Mesendoderm (in vitro differentiated cells): ENCODE measurements at regions not wholly inside any gene's neighbourhood (a gene's known extent, or its start where the extent isn't known, plus 50 kb on each side); places are given as distances from the start of the nearest gene placed in this dataset.

ENCODE experiments used
- DNase-seq: peaks from one replicate; pipeline ENCODE4 v3.0.0; 2013
- H2AK5ac ChIP-seq: 2 replicates; pipeline ENCODE4 v1.6.1; 2013; ENCODE audit warnings: low read length, inconsistent platforms
- H2BK120ac ChIP-seq: 2 replicates; pipeline ENCODE4 v1.6.1; 2013; ENCODE audit warnings: low read depth, mild to moderate bottlenecking, low read length, moderate library complexity, mixed read lengths
- H2BK15ac ChIP-seq: replicated peaks from 2 replicates; pipeline ENCODE4 v1.6.1; 2013; ENCODE audit warnings: low read depth, mild to moderate bottlenecking, moderate library complexity
- H2BK5ac ChIP-seq: 2 replicates; pipeline ENCODE4 v1.6.1; 2013; ENCODE audit warnings: low read length, inconsistent platforms
- H3K18ac ChIP-seq: 2 replicates; pipeline ENCODE4 v1.6.1; 2013; ENCODE audit warnings: mild to moderate bottlenecking, low read length, mixed read lengths
- H3K23ac ChIP-seq: one replicate; pipeline ENCODE4 v1.6.1; 2013; ENCODE audit warnings: low read length
- H3K27ac ChIP-seq: 2 replicates; pipeline ENCODE4 v1.5.1; 2013; ENCODE audit warnings: low read depth, mild to moderate bottlenecking, inconsistent platforms, low read length, moderate library complexity
- H3K27me3 ChIP-seq: 2 replicates; pipeline ENCODE4 v1.6.1; 2013; ENCODE audit warnings: low read length, control low read depth, mild to moderate bottlenecking, inconsistent platforms; ENCODE audit not compliant: insufficient read depth, poor library complexity
- H3K36me3 ChIP-seq: 2 replicates; pipeline ENCODE4 v1.6.1; 2013; ENCODE audit warnings: low read length, inconsistent platforms; ENCODE audit not compliant: control insufficient read depth, insufficient read depth
- H3K4ac ChIP-seq: one replicate; pipeline ENCODE4 v1.6.1; 2013; ENCODE audit warnings: low read depth, mild to moderate bottlenecking, low read length, moderate library complexity
- H3K4me1 ChIP-seq: 2 replicates; pipeline ENCODE4 v1.6.1; 2013; ENCODE audit warnings: low read depth, low read length, inconsistent platforms; ENCODE audit not compliant: control insufficient read depth
- H3K4me2 ChIP-seq: 2 replicates; pipeline ENCODE4 v1.6.1; 2013; ENCODE audit warnings: low read length
- H3K4me3 ChIP-seq: 2 replicates; pipeline ENCODE4 v1.5.1; 2013; ENCODE audit warnings: mild to moderate bottlenecking, low read length
- H3K56ac ChIP-seq: one replicate; pipeline ENCODE4 v1.6.1; 2013; ENCODE audit warnings: low read length
- H3K79me1 ChIP-seq: 2 replicates; pipeline ENCODE4 v1.6.1; 2013; ENCODE audit warnings: low read length, inconsistent platforms
- H3K79me2 ChIP-seq: 2 replicates; pipeline ENCODE4 v1.6.1; 2013; ENCODE audit warnings: mild to moderate bottlenecking, low read length; ENCODE audit not compliant: control insufficient read depth, insufficient read depth
- H3K9ac ChIP-seq: 2 replicates; pipeline ENCODE4 v1.6.1; 2013; ENCODE audit warnings: low read length, inconsistent platforms
- H4K5ac ChIP-seq: one replicate; pipeline ENCODE4 v1.6.1; 2013; ENCODE audit warnings: low read length
- H4K8ac ChIP-seq: one replicate; pipeline ENCODE4 v1.6.1; 2013; ENCODE audit warnings: low read depth, mild to moderate bottlenecking, control low read depth, low read length, moderate library complexity
- whole genome bisulfite sequencing: extraction: QIAGEN DNeasy Blood & Tissue Kit; methylation state at CpG from one replicate; pipeline ENCODE4 v1.1.7; 2013; ENCODE audit warnings: low lambda C conversion rate, missing lambda C conversion rate; ENCODE audit not compliant: insufficient coverage; ENCODE audit errors: extremely low coverage; 5-methylcytosine and 5-hydroxymethylcytosine counted together

DNA sequence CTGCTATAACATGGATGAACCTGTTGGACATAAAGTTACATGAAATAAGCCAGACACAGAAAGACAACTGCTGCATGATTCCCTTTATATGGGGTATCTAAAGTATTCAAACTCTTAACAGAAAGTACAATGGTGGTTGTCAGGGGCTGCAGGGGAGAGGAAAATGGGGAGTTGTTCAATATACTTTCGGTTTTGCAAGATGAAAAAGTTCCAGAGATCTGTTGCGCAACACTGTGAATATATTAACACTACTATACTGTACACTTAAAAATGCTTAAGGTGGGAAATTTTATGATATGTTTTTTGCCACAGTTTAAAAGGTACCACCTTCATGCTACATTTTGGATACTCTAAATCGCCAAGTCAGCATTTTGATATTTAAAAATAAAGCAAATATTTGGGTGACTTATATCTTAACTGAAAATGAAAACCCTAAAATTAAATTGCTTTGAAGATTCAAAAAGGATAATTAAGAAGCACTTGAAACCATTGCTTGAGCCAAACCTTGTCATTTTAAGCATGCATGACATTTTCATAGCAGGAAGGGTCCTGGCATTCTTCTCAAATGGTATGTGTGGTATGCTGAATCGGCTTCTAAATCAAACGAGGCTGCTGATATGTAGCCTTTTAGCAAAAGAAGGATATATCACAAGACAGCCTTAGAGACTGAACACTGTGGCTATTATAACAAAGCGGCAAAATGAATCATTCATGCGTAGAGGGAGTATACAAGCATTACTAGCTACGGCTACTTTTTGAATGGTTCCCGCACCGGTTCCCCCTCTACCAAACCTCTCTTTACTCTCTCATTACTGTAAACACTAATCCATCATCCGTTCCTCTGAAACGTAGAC, 607.1 kb upstream of the DIPK2B start:
- H3K79me2 ChIP-seq = peaks cover 44% of the 10 kb centered on the region
- no peak overlapping the region for H2BK15ac ChIP-seq
- H3K9ac ChIP-seq = no peak overlapping the region
- H3K56ac ChIP-seq = no peak overlapping the region
- no peaks in the 10 kb centered on the region for H3K36me3 ChIP-seq
- H3K79me1 ChIP-seq = no peaks in the 10 kb centered on the region
- H3K27me3 ChIP-seq = no peaks in the 10 kb centered on the region
- H4K5ac ChIP-seq = no peak overlapping the region
- peak; percentile 77 for DNase-seq
- no peak overlapping the region for H3K18ac ChIP-seq
- H3K4ac ChIP-seq = no peak overlapping the region
- WGBS = no CpG with 5 or more reads among the region's 12 CpGs
- H3K4me2 ChIP-seq = no peak overlapping the region
- H3K23ac ChIP-seq = no peak overlapping the region
- no peak overlapping the region for H3K27ac ChIP-seq
- H2BK120ac ChIP-seq = no peak overlapping the region
- no peak overlapping the region for H4K8ac ChIP-seq
- no peak overlapping the region for H3K4me3 ChIP-seq
- no peak overlapping the region for H2BK5ac ChIP-seq
- no peaks in the 10 kb centered on the region for H3K4me1 ChIP-seq
- no peak overlapping the region for H2AK5ac ChIP-seq

- Histone ChIP-seq H2BK120ac (no peak overlapping the region), H3K4me3 (no peak overlapping the region), H3K4ac (no peak overlapping the region), H2AK5ac (no peak overlapping the region), H2BK5ac (no peak overlapping the region), H3K9ac (no peak overlapping the region), H3K56ac (no peak overlapping the region), H2BK15ac (no peak overlapping the region), H4K5ac (no peak overlapping the region), H3K4me1 (no peaks in the 10 kb centered on the region), H3K79me1 (no peaks in the 10 kb centered on the region), H3K4me2 (no peak overlapping the region), H3K27me3 (no peaks in the 10 kb centered on the region), H3K79me2 (peaks cover 42% of the 10 kb centered on the region), H3K23ac (no peak overlapping the region), H3K36me3 (no peaks in the 10 kb centered on the region), H3K27ac (no peak overlapping the region), H4K8ac (no peak overlapping the region), H3K18ac (no peak overlapping the region)
- DNase-seq = peak; percentile 72
- no CpG with 5 or more reads among the region's 10 CpGs for WGBS
Measured at GRCh38 chrX:45806410-45807121, 605.9 kb upstream of the DIPK2B start.

GRCh38 chrX:45804276-45804675, 603.6 kb upstream of the DIPK2B start:
- Histone ChIP-seq H3K23ac (no peak overlapping the region), H2AK5ac (no peak overlapping the region), H3K79me1 (no peaks in the 10 kb centered on the region), H3K36me3 (no peaks in the 10 kb centered on the region), H2BK5ac (no peak overlapping the region), H2BK15ac (no peak overlapping the region), H4K5ac (no peak overlapping the region), H3K9ac (no peak overlapping the region), H3K27me3 (no peaks in the 10 kb centered on the region), H2BK120ac (no peak overlapping the region), H3K4me1 (no peaks in the 10 kb centered on the region), H3K4me3 (no peak overlapping the region), H3K18ac (no peak overlapping the region), H3K79me2 (peaks cover 38% of the 10 kb centered on the region), H4K8ac (no peak overlapping the region), H3K56ac (no peak overlapping the region), H3K4me2 (no peak overlapping the region), H3K4ac (no peak overlapping the region), H3K27ac (no peak overlapping the region)
- DNase-seq = no peak
- WGBS = no CpG with 5 or more reads among the region's 3 CpGs

DNA sequence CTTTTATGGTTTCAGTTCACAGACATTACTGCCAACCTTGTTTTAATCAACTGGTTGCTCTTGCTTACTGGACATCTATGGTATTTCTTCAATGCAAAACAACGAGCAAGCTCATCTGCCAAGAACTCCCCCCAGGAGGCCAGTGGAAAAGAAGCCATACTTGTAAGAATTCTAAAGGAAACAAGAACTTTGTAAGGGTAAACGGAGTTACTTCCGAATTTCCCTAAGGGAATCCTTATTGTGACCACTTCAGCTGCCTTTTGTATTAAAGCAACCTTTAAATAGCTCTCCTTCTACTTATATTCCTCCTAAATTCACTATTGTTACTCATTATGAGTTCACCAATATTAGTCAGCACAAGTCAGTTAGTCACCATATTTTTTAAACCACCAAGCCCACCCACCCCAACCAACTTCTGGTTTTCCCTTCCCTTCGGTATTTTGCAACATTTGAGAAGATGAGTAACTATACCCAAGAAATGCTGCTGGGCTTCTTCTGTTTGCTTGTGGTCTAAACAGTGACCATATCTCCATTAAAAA, 602.8 kb upstream of the DIPK2B start:
- no peak overlapping the region for H3K27ac ChIP-seq
- WGBS = no CpG with 5 or more reads among the region's 4 CpGs
- no peak for DNase-seq

DNA sequence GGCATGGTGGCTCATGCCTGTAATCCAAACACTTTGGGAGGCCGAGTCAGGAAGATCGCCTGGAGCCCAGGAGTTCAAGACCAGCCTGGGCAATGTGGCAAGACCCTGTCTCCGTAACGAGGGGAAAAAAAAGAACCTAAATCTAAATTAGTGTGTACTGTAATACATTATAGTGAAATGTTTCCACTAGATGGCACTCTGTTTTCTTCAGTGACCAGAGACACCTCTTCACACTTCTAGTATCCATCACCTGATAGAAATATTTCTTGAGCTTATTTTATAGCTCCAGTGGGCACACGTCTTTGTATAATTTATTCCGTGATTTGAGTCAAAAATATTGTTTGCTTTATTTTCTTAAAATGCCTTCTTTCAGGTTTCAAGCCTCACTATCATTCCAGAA, 600.9 kb upstream of the DIPK2B start:
- no peak overlapping the region for H3K27ac ChIP-seq
- no peak overlapping the region for H3K4me2 ChIP-seq
- no peak overlapping the region for H2BK5ac ChIP-seq
- H2BK15ac ChIP-seq = no peak overlapping the region
- H3K4me1 ChIP-seq = no peaks in the 10 kb centered on the region
- no peaks in the 10 kb centered on the region for H3K36me3 ChIP-seq
- H3K4ac ChIP-seq = no peak overlapping the region
- H2BK120ac ChIP-seq = no peak overlapping the region
- H2AK5ac ChIP-seq = no peak overlapping the region
- WGBS = no CpG with 5 or more reads among the region's 6 CpGs
- no peak overlapping the region for H3K18ac ChIP-seq
- no peaks in the 10 kb centered on the region for H3K79me1 ChIP-seq
- peaks cover 34% of the 10 kb centered on the region for H3K79me2 ChIP-seq
- H4K8ac ChIP-seq = no peak overlapping the region
- no peak overlapping the region for H4K5ac ChIP-seq
- no peaks in the 10 kb centered on the region for H3K27me3 ChIP-seq
- no peak overlapping the region for H3K4me3 ChIP-seq
- H3K9ac ChIP-seq = no peak overlapping the region
- no peak overlapping the region for H3K23ac ChIP-seq
- no peak overlapping the region for H3K56ac ChIP-seq
- DNase-seq = no peak

More for the DNA sequence above, 602.8 kb upstream of the DIPK2B start:
- Histone ChIP-seq H2AK5ac (no peak overlapping the region), H3K36me3 (no peaks in the 10 kb centered on the region), H3K9ac (no peak overlapping the region), H2BK120ac (no peak overlapping the region), H3K56ac (no peak overlapping the region), H2BK5ac (no peak overlapping the region), H3K79me2 (peaks cover 39% of the 10 kb centered on the region), H2BK15ac (no peak overlapping the region), H3K4me3 (no peak overlapping the region), H3K23ac (no peak overlapping the region), H3K79me1 (no peaks in the 10 kb centered on the region), H4K8ac (no peak overlapping the region), H3K4me1 (no peaks in the 10 kb centered on the region), H3K4ac (no peak overlapping the region), H3K18ac (no peak overlapping the region), H3K27me3 (no peaks in the 10 kb centered on the region), H3K4me2 (no peak overlapping the region), H4K5ac (no peak overlapping the region)
